Ovary (tissue), 7 donors: ENCODE measurements at regions not wholly inside any gene's neighbourhood (a gene's known extent, or its start where the extent isn't known, plus 50 kb on each side); places are given as distances from the start of the nearest gene placed in this dataset.

ENCODE experiments used
- DNase-seq, 5 donors: peaks; one replicate each; pipeline ENCODE4 v3.0.0-alpha.2; 2019 to 2020
- H3K27ac ChIP-seq, 2 donors: fragments of 200-600 bp; one replicate each; pipeline versions ENCODE4 v1.5.1 to v1.8.0; 2019 to 2022
- H3K27me3 ChIP-seq: fragments of 200-600 bp; one replicate; pipeline ENCODE4 v1.8.0; 2022
- H3K36me3 ChIP-seq: fragments of 200-600 bp; sonication (generic); one replicate; pipeline ENCODE4 v1.5.1; 2019
- H3K4me1 ChIP-seq: one replicate; pipeline ENCODE4 v1.8.1; 2013; ENCODE audit warnings: mild to moderate bottlenecking, moderate library complexity; ENCODE audit not compliant: insufficient read depth
- H3K4me3 ChIP-seq: fragments of 200-600 bp; sonication (generic); one replicate; pipeline ENCODE4 v1.5.1; 2017
- H3K9me3 ChIP-seq, 2 donors: fragments of 200-600 bp in 1 of 2; sonication (generic) in 1 of 2; one replicate each; pipeline versions ENCODE4 v1.5.1 to v1.8.1; 2013 to 2019; ENCODE audit warnings: mild to moderate bottlenecking in 1 of 2, moderate library complexity in 1 of 2
- EP300 ChIP-seq: sonication (generic); formaldehyde crosslinking; IDR thresholded peaks from one replicate; pipeline ENCODE4 v1.6.1; 2017; ENCODE audit warnings: antibody characterized with exemption
- POLR2A ChIP-seq: fragments of 450-650 bp; IDR thresholded peaks from one replicate; pipeline ENCODE4 v1.6.1; 2017; ENCODE audit warnings: antibody characterized with exemption, mild to moderate bottlenecking, moderate library complexity
- WGBS, 3 donors: extraction: QIAGEN DNeasy Blood & Tissue Kit in 1 of 3; methylation state at CpG; one replicate each; pipeline versions ENCODE4 v1.1.5 to v1.1.7; 2013 to 2017; 5-methylcytosine and 5-hydroxymethylcytosine counted together
- intact Hi-C, 4 donors: fragments of 100-400 bp; cut with DNase I; formaldehyde crosslinking; loops; one replicate each; pipeline versions ENCODE4 v1.11.0 to v1.15.1; 2022 to 2023
- TF ChIP-seq, protein P1 (sequence below), 3 donors: fragments of 450-650 bp in 2 of 3; fragments of 200-600 bp in 1 of 3; IDR thresholded peaks; one replicate each; pipeline versions ENCODE4 v1.5.1 to v1.8.0; 2016 to 2022; ENCODE audit warnings: antibody characterized with exemption in 3 of 3, mild to moderate bottlenecking in 1 of 3
- donor health status: DM: no; HTN: no; CAD: no; lungs with moderate emphysema.
- donor health status: DM: no; HTN: no; CAD: no.
- donor health status: Bipolar disorder and iron deficiency.
- donor health status: DM: no; HTN: no; CAD: no.
- donor health status: DM: yes; HTN: yes; CAD: no.

DNA sequence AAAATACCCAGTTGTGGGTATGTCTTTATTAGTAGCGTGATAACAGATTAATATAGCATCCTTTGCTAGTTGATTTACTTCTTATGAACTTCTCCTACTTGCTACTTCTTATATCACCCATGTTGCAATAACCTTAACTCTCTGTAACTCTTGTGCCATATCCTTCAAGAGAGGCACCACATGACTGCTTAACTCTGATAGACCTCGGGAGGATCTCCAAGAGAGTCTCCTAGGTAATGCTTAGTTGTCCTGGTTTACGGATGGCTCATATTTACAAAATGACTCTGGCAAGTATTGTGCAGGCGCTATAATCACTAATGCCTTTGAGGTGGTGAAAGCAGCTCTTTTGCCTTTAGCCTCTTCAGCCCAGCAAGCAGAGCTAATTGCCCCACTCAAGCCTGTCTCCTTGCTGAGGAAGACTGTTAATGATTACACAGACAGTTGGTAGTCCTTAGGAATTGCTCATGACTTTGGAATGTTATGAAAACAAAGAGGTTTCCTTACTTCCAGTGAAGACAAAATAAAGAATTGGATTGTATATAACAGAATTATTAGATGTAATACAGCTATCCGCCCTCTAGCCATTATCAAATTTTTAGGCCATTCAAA lies 1305.8 kb downstream of the PCDH7 start:
- no peaks in the 10 kb centered on the region for H3K27me3 ChIP-seq
- H3K4me3 ChIP-seq, result no peak overlapping the region
- TF ChIP-seq EP300, result no peak
- TF ChIP-seq, protein P1, sequence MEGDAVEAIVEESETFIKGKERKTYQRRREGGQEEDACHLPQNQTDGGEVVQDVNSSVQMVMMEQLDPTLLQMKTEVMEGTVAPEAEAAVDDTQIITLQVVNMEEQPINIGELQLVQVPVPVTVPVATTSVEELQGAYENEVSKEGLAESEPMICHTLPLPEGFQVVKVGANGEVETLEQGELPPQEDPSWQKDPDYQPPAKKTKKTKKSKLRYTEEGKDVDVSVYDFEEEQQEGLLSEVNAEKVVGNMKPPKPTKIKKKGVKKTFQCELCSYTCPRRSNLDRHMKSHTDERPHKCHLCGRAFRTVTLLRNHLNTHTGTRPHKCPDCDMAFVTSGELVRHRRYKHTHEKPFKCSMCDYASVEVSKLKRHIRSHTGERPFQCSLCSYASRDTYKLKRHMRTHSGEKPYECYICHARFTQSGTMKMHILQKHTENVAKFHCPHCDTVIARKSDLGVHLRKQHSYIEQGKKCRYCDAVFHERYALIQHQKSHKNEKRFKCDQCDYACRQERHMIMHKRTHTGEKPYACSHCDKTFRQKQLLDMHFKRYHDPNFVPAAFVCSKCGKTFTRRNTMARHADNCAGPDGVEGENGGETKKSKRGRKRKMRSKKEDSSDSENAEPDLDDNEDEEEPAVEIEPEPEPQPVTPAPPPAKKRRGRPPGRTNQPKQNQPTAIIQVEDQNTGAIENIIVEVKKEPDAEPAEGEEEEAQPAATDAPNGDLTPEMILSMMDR (IDR thresholded peaks at IDR 0.05), result no peak
- no peak for TF ChIP-seq POLR2A
- intact Hi-C loops, result no loop called here
- H3K36me3 ChIP-seq, result no peaks in the 10 kb centered on the region
- no peak for DNase-seq
- H3K9me3 ChIP-seq, result no peaks in the 10 kb centered on the region
- no peak overlapping the region for H3K27ac ChIP-seq
- WGBS, 3 donors, result 47 to 69% (median 53%) methylated on average over 5 of the region's 5 CpGs
- no peaks in the 10 kb centered on the region for H3K4me1 ChIP-seq

DNA sequence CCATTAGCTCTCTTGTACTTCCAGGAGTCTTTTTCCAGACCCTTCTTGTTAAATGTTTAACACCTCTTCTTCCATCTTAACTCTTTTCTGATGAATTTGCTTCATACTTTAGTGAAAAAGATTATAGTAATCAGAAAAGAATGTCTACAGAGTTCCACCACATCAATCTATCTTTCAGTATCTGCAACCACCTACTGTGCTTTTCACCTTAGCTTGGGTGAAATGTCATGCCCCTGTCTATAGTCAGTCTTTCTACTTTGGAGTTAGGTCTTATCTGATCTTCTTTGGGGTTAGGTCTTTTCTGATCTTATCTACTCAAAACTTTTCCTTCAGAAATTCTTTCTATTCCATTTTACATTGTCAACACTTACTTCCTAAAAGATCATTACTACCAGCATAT lies 1310.2 kb downstream of the PCDH7 start:
- DNase-seq, result no peak
- Histone ChIP-seq H3K27me3 (no peaks in the 10 kb centered on the region), H3K9me3 (no peaks in the 10 kb centered on the region), H3K27ac (no peak overlapping the region), H3K4me1 (no peaks in the 10 kb centered on the region), H3K4me3 (no peak overlapping the region), H3K36me3 (no peaks in the 10 kb centered on the region)
- TF ChIP-seq POLR2A (no peak), EP300 (no peak)
- TF ChIP-seq, protein P1 (IDR thresholded peaks at IDR 0.05), result no peak
- intact Hi-C loops, result no loop called here

DNA sequence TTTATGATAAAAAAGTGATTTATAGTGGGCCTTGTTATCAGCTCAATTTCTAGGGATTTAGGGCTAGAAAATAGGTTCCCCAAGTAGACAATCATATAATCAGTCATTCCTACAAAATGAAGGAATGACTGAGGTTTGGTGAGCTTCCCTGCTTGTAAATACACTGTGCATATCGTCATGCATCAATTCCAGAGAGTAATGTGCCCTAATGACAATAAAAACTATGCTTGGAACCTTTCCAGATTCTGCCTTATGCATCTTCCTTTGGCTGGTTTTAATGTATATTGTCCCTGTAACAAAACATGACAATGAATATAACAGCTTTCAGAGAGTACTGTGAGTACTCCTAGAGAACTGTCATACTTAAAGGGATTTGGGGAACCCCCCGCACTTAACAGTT lies 1310.9 kb downstream of the PCDH7 start:
- Histone ChIP-seq H3K36me3 (no peaks in the 10 kb centered on the region), H3K4me3 (no peak overlapping the region), H3K4me1 (no peaks in the 10 kb centered on the region), H3K9me3 (no peaks in the 10 kb centered on the region), H3K27ac (no peak overlapping the region), H3K27me3 (no peaks in the 10 kb centered on the region)
- TF ChIP-seq POLR2A (no peak), EP300 (no peak)
- TF ChIP-seq, protein P1 (IDR thresholded peaks at IDR 0.05), result no peak
- no peak for DNase-seq
- intact Hi-C loops, result no loop called here
- 89 to 92% (median 91%) methylated on average over 2 of the region's 2 CpGs for WGBS, 3 donors

DNA sequence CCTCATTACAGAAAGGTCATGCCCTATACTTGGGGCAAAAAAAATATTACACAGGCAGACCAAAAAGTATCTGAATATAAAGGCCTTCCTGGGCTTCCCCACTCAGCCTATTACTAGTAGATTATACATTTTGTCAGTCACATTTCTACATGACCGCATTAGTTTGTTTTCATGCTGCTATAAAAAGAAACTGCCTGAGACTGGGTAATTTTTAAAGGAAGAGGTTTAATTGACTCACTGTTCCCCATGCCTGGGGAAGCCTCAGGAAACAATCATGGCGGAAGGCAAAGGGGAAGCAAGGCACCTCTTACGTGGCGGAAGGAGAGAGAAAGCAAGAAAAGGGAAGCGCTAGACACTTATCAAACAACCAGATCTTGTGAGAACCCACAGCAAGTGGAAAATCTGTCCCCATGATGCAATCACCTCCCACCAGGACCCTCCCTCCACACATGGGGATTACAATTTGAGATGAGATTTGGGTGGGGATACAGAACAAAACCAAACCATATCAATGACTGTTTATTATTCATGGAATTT lies 1312.0 kb downstream of the PCDH7 start:
- H3K27me3 ChIP-seq, result no peaks in the 10 kb centered on the region
- H3K36me3 ChIP-seq, result no peaks in the 10 kb centered on the region
- no peaks in the 10 kb centered on the region for H3K4me1 ChIP-seq
- DNase-seq, result no peak
- H3K9me3 ChIP-seq, result no peaks in the 10 kb centered on the region
- no peak overlapping the region for H3K4me3 ChIP-seq
- no peak overlapping the region for H3K27ac ChIP-seq
- TF ChIP-seq, protein P1 (IDR thresholded peaks at IDR 0.05), result no peak
- TF ChIP-seq POLR2A (no peak), EP300 (no peak)
- 94 to 98% (median 97%) methylated on average over 5 of the region's 5 CpGs for WGBS, 3 donors
- intact Hi-C loops, result no loop called here
